IMR-90 (cell line): ENCODE measurements at regions not wholly inside any gene's neighbourhood (a gene's known extent, or its start where the extent isn't known, plus 50 kb on each side); places are given as distances from the start of the nearest gene placed in this dataset.

Source experiments
- ATAC-seq: fragments of 200-7000 bp; cut with Tn5 transposase; 2 replicates; pipeline ENCODE4 v1.9.1; 2020; ENCODE audit warnings: low read depth, mild to moderate bottlenecking, moderate library complexity
- BruUV-seq: library from RNA; stranded (reverse); fragments of 400-500 nt; replicated peaks from 2 replicates; lab custom pipeline; 2021; lab: Mats Ljungman, UMichigan
- CTCF ChIA-PET: fragments of 300-600 bp; formaldehyde crosslinking; extraction: SDS; loops from one replicate; lab custom pipeline; 2021; ENCODE audit warnings: antibody characterized with exemption; lab: Yijun Ruan, JAX
- POLR2A ChIA-PET: fragments of 300-600 bp; sonication (Branson Sonifier 250); formaldehyde crosslinking; loops from one replicate; lab custom pipeline; 2022; ENCODE audit warnings: antibody characterized with exemption; ENCODE audit not compliant: unreplicated experiment; lab: Charles Lee
- DNase-seq: peaks from one replicate; pipeline ENCODE4 v3.0.0; 2013
- H2AFZ ChIP-seq: replicated peaks from 2 replicates; pipeline ENCODE3; 2013; ENCODE audit warnings: low read length, mild to moderate bottlenecking; ENCODE audit not compliant: poor library complexity
- H2AK5ac ChIP-seq: 2 replicates; pipeline ENCODE4 v1.6.1; 2013; ENCODE audit warnings: low read depth, low read length, inconsistent platforms
- H2AK9ac ChIP-seq: replicated peaks from 2 replicates; pipeline ENCODE3; 2013; ENCODE audit warnings: mild to moderate bottlenecking, low read depth, low read length, moderate library complexity; ENCODE audit not compliant: poor library complexity
- H2BK120ac ChIP-seq: 2 replicates; pipeline ENCODE4 v1.6.1; 2013; ENCODE audit warnings: low read depth, low read length, inconsistent platforms
- H2BK15ac ChIP-seq: 3 replicates; pipeline ENCODE4 v1.6.1; 2013; ENCODE audit warnings: low read depth, low read length, inconsistent platforms
- H2BK20ac ChIP-seq: 2 replicates; pipeline ENCODE4 v1.6.1; 2013; ENCODE audit warnings: low read depth, mild to moderate bottlenecking, inconsistent platforms, low read length, moderate library complexity
- H2BK5ac ChIP-seq: 2 replicates; pipeline ENCODE4 v1.6.1; 2013; ENCODE audit warnings: mild to moderate bottlenecking, low read depth, low read length, inconsistent platforms; ENCODE audit not compliant: poor library complexity, severe bottlenecking
- H3K14ac ChIP-seq: replicated peaks from 2 replicates; pipeline ENCODE4 v1.6.1; 2013; ENCODE audit warnings: low read depth, low read length, inconsistent platforms
- H3K18ac ChIP-seq: 2 replicates; pipeline ENCODE4 v1.6.1; 2013; ENCODE audit warnings: low read depth, low read length, control low read depth
- H3K23ac ChIP-seq: 2 replicates; pipeline ENCODE4 v1.6.1; 2013; ENCODE audit warnings: low read depth, low read length, inconsistent platforms
- H3K27ac ChIP-seq: 2 replicates; pipeline ENCODE4 v1.5.1; 2013; ENCODE audit warnings: mild to moderate bottlenecking, control low read depth, low read length; ENCODE audit not compliant: insufficient read depth
- H3K27me3 ChIP-seq: 2 replicates; pipeline ENCODE4 v1.6.1; 2013; ENCODE audit warnings: low read length; ENCODE audit not compliant: control insufficient read depth, insufficient read depth
- H3K36me3 ChIP-seq: 2 replicates; pipeline ENCODE4 v1.6.1; 2013; ENCODE audit warnings: low read length, mixed read lengths; ENCODE audit not compliant: control insufficient read depth, insufficient read depth
- H3K4ac ChIP-seq: 2 replicates; pipeline ENCODE4 v1.6.1; 2013; ENCODE audit warnings: low read depth, low read length, inconsistent platforms
- H3K4me1 ChIP-seq: 2 replicates; pipeline ENCODE4 v1.6.1; 2013; ENCODE audit warnings: low read length, mixed read lengths; ENCODE audit not compliant: control insufficient read depth, insufficient read depth
- H3K4me2 ChIP-seq: 2 replicates; pipeline ENCODE4 v1.6.1; 2013; ENCODE audit warnings: low read depth, mild to moderate bottlenecking, control low read depth, low read length, moderate library complexity
- H3K4me3 ChIP-seq: 2 replicates; pipeline ENCODE4 v1.5.1; 2013; ENCODE audit warnings: low read depth, mild to moderate bottlenecking, control low read depth, low read length, moderate library complexity; ENCODE audit not compliant: insufficient read depth
- H3K56ac ChIP-seq: 2 replicates; pipeline ENCODE4 v1.6.1; 2013; ENCODE audit warnings: low read length, inconsistent platforms; ENCODE audit not compliant: insufficient read depth; ENCODE audit errors: extremely low read depth
- H3K79me1 ChIP-seq, 2 experiments: 2 replicates each; pipeline ENCODE4 v1.6.1; 2013; ENCODE audit warnings: low read length in 2 of 2, inconsistent platforms in 1 of 2, low read depth in 1 of 2
- H3K9ac ChIP-seq: 2 replicates; pipeline ENCODE4 v1.6.1; 2013; ENCODE audit warnings: low read depth, low read length, control low read depth
- H3K9me1 ChIP-seq: 2 replicates; pipeline ENCODE4 v1.6.1; 2013; ENCODE audit warnings: low read length, inconsistent platforms; ENCODE audit not compliant: insufficient read depth
- H3K9me3 ChIP-seq: 2 replicates; pipeline ENCODE4 v1.6.1; 2013; ENCODE audit warnings: low read length; ENCODE audit not compliant: control insufficient read depth, insufficient read depth
- H4K20me1 ChIP-seq: 2 replicates; pipeline ENCODE4 v1.6.1; 2013; ENCODE audit warnings: low read length, inconsistent platforms; ENCODE audit not compliant: insufficient read depth
- H4K5ac ChIP-seq: 2 replicates; pipeline ENCODE4 v1.6.1; 2013; ENCODE audit warnings: mild to moderate bottlenecking, low read depth, low read length, control low read depth
- H4K8ac ChIP-seq, 2 experiments: 2 replicates each; pipeline ENCODE4 v1.6.1; 2013; ENCODE audit warnings: low read depth in 2 of 2, low read length in 2 of 2, control low read depth in 1 of 2, inconsistent platforms in 1 of 2
- H4K91ac ChIP-seq: 2 replicates; pipeline ENCODE4 v1.6.1; 2013; ENCODE audit warnings: low read depth, low read length, inconsistent platforms; ENCODE audit not compliant: insufficient read depth
- RFX5 ChIP-seq: IDR thresholded peaks from 2 replicates; pipeline ENCODE4 v1.8.0; 2012; ENCODE audit warnings: low read depth, mild to moderate bottlenecking, low read length, moderate library complexity
- WGBS, 2 experiments: methylation state at CpG; one replicate each; pipeline versions ENCODE4 v1.1.5 to v1.1.7; 2013; ENCODE audit warnings: missing lambda C conversion rate in 2 of 2; ENCODE audit not compliant: insufficient read length in 1 of 2; ENCODE audit errors: extremely low coverage in 2 of 2; 5-methylcytosine and 5-hydroxymethylcytosine counted together
- dilution Hi-C: fragments of 300-500 bp; cut with HindIII; formaldehyde crosslinking; loops from one replicate; pipeline ENCODE4 v1.14.3; 2018; ENCODE audit warnings: low sequenced_read_pairs; ENCODE audit not compliant: unreplicated experiment
- in situ Hi-C: fragments of 300-500 bp; cut with MboI; formaldehyde crosslinking; loops from 3 replicates; pipeline ENCODE4 v1.14.3; 2019; ENCODE audit warnings: low sequenced_read_pairs, inconsistent platforms, mixed read lengths
- intact Hi-C: fragments of 100-400 bp; cut with micrococcal nuclease; formaldehyde crosslinking; loops from 2 replicates; pipeline ENCODE4 v1.10.0; 2022

- dilution Hi-C loops (no loop called here), intact Hi-C loops (no loop called here), in situ Hi-C loops (no loop called here)
- Histone ChIP-seq H3K9ac (no peak overlapping the region), H4K5ac (no peak overlapping the region), H3K4me2 (no peak overlapping the region), H3K4me1 (no peaks in the 10 kb centered on the region), H3K9me3 (peaks cover 30% of the 10 kb centered on the region; the same call in 1 of the 2 replicates), H3K14ac (no peak overlapping the region), H2BK20ac (no peak overlapping the region), H2BK120ac (no peak overlapping the region), H2BK5ac (no peak overlapping the region), H2AK5ac (no peak overlapping the region), H2AFZ (no peak overlapping the region), H4K91ac (no peak overlapping the region), H3K27ac (no peak overlapping the region), H3K56ac (no peak overlapping the region), H2BK15ac (no peak overlapping the region), H2AK9ac (no peak overlapping the region), H3K4me3 (no peak overlapping the region), H3K4ac (no peak overlapping the region), H3K79me1 (no peaks in the 10 kb centered on the region), H4K8ac (no peak overlapping the region), H3K27me3 (no peaks in the 10 kb centered on the region), H3K18ac (no peak overlapping the region), H3K36me3 (no peaks in the 10 kb centered on the region), H3K9me1 (no peaks in the 10 kb centered on the region), H3K23ac (no peak overlapping the region), H4K20me1 (no peaks in the 10 kb centered on the region)
- DNase-seq (no peak), ATAC-seq (no peak)
- POLR2A ChIA-PET = no interaction called here
- no TSS peak for BruUV-seq
- no peak for TF ChIP-seq RFX5
- CTCF ChIA-PET = no interaction called here
- WGBS, 2 experiments = no CpG with 5 or more reads among the region's 1 CpG
These were observed 927.3 kb upstream of the ZNF722 start for GRCh38 chr7:63071396-63071795.
